ENCODE measurements at regions not wholly inside any gene's neighbourhood (a gene's known extent, or its start where the extent isn't known, plus 50 kb on each side); places are given as distances from the start of the nearest gene placed in this dataset.

GRCh38 chr7:53638517-53638916, 603.1 kb downstream of the POM121L12 start:
- H3K4me3 ChIP-seq: no peak overlapping the region
- H3K4me2 ChIP-seq: no peak overlapping the region
- H3K9me3 ChIP-seq (replicated peaks in 1 of 11): peaks cover 0 to 10% (median 0%) of the 10 kb centered on the region in 11 experiments; a peak in 3 of 22 replicates
- no peaks in the 10 kb centered on the region for H3K36me3 ChIP-seq
- no peaks in the 10 kb centered on the region for H3K4me1 ChIP-seq
- no peaks in the 10 kb centered on the region for H4K20me1 ChIP-seq
- no peak overlapping the region for H3K27ac ChIP-seq
- no peaks in the 10 kb centered on the region for H3K27me3 ChIP-seq
- no peak for TF ChIP-seq Cebpa-rat (IDR thresholded peaks at IDR 0.05)
- H3K9ac ChIP-seq: no peak overlapping the region

DNA sequence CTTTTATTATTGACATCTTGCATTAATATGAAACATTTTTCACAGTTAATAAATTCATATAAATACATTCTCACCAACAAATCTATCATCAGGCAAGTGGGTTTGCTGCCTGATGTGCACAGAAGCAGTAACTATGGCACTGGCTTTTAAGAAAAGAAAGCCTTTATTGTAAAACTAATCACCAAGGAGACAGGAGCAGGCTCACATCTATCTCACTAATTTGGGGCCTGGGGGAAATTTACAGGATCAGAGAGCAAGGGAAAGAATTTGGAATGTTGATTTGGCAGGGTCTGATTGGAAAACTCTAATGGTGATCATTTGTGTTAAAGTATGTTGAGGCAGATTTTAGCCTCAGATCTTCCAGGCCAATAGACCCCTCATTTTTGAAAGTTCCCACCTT, 605.7 kb downstream of the POM121L12 start:
- no peaks in the 10 kb centered on the region for H4K20me1 ChIP-seq
- no peak overlapping the region for H3K9ac ChIP-seq
- no peaks in the 10 kb centered on the region for H3K36me3 ChIP-seq
- H3K27me3 ChIP-seq: no peaks in the 10 kb centered on the region
- H3K9me3 ChIP-seq (replicated peaks in 1 of 11): peaks cover 0 to 10% (median 0%) of the 10 kb centered on the region in 11 experiments; a peak in 3 of 22 replicates
- H3K4me1 ChIP-seq: no peaks in the 10 kb centered on the region
- TF ChIP-seq Cebpa-rat (IDR thresholded peaks at IDR 0.05): no peak
- H3K27ac ChIP-seq: no peak overlapping the region
- no peak overlapping the region for H3K4me3 ChIP-seq
- H3K4me2 ChIP-seq: no peak overlapping the region

DNA sequence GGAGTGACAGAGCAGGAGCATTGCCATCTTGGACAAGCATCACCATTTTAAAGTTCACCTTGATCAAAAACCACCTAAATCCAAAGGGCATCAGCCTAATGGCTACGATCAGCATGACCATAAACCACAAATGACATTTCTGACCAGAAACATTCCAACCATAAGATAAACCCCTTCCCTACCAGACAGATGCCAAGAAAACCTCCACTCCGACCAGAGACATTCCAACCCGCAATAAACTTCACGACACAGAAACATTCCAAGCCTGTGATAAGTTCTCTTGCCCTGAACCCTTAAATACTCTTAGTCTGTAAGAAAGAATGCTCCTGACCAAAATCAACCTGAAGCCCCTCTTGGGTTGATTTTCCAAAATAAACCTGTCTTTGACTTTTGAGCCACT, 606.9 kb downstream of the POM121L12 start:
- Histone ChIP-seq H3K36me3 (no peaks in the 10 kb centered on the region), H3K4me1 (no peaks in the 10 kb centered on the region), H3K27me3 (no peaks in the 10 kb centered on the region), H4K20me1 (no peaks in the 10 kb centered on the region), H3K4me2 (no peak overlapping the region), H3K9me3 (replicated peaks in 1 of 11) (peaks cover 0 to 4% (median 0%) of the 10 kb centered on the region in 11 experiments; a peak in 1 of 22 replicates), H3K27ac (no peak overlapping the region), H3K4me3 (no peak overlapping the region), H3K9ac (no peak overlapping the region)
- TF ChIP-seq Cebpa-rat (IDR thresholded peaks at IDR 0.05): no peak

DNA sequence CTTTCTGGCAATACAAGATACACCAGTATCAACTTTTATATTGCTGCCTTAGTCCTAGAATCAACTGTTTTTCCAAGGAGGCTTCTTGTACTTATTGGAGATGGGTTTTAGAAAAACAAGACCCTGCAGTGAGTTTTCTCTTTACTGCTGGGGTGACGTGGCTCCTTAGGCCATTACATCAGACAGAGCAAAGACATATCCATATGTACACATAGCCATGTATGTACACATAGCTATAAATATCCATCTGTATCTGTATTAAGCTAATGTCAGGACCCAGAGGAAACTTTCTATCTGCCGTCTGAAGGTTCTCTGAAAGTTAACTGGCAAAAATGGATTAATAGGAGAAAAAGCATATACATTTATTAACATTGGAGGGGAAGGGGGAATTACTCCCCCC, 607.4 kb downstream of the POM121L12 start:
- Histone ChIP-seq H3K4me3 (no peak overlapping the region), H3K9me3 (replicated peaks in 1 of 11) (no peaks in the 10 kb centered on the region), H3K36me3 (no peaks in the 10 kb centered on the region), H3K4me2 (no peak overlapping the region), H3K4me1 (no peaks in the 10 kb centered on the region), H3K27ac (no peak overlapping the region), H4K20me1 (no peaks in the 10 kb centered on the region), H3K9ac (no peak overlapping the region), H3K27me3 (no peaks in the 10 kb centered on the region)
- no peak for TF ChIP-seq Cebpa-rat (IDR thresholded peaks at IDR 0.05)

DNA sequence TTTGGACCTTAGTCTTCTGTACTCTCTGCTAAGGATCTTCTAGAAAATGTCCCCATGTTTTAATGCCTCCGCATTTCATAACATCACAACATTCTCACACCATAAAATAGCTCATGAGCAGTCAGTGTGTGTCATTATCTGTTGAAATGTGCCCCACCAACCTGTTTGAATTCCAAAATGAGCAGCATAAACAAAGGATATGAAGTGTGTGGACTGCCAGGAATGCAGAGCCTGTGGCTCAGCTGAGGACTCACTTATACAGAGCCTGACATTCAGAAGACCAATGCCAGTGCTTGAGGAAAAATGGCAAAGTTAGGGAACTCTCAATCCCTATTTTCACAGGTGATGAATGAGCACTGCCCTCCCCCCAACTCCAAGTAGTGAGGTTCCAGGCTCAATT, 621.4 kb downstream of the POM121L12 start:
- Histone ChIP-seq H4K20me1 (no peaks in the 10 kb centered on the region), H3K36me3 (no peaks in the 10 kb centered on the region), H3K4me2 (no peak overlapping the region), H3K27me3 (no peaks in the 10 kb centered on the region), H3K4me1 (peaks cover 0 to 6% (median 0%) of the 10 kb centered on the region in 10 experiments; a peak in 4 of 20 replicates), H3K27ac (no peak overlapping the region), H3K9me3 (replicated peaks in 1 of 11) (no peaks in the 10 kb centered on the region), H3K4me3 (no peak overlapping the region), H3K9ac (no peak overlapping the region)
- TF ChIP-seq Cebpa-rat (IDR thresholded peaks at IDR 0.05): no peak

GRCh38 chr7:53657586-53657985, 622.2 kb downstream of the POM121L12 start:
- H3K9me3 ChIP-seq (replicated peaks in 1 of 11): no peaks in the 10 kb centered on the region

DNA sequence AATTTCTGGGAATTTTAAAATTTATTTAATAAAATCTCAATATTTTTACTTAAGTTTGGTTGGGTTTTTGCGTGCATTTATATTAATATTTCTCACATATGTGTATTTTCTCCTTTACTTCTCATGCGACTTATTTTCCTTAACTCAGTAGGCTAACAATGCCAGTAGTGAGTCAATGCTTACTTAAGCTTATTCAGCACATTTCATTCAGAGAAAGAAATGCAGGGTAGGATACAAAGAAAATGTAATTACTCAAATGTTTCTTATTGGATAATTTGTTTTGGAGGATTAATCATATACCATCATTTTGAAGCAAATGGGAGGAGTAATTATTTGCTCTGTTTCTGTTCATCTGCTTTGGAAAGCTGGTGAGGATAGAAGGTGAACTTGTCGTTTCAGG, 623.5 kb downstream of the POM121L12 start:
- no peak overlapping the region for H3K9ac ChIP-seq
- no peak overlapping the region for H3K4me2 ChIP-seq
- TF ChIP-seq Cebpa-rat (IDR thresholded peaks at IDR 0.05): no peak
- no peak overlapping the region for H3K27ac ChIP-seq
- no peaks in the 10 kb centered on the region for H4K20me1 ChIP-seq
- peaks cover 0 to 8% (median 0%) of the 10 kb centered on the region in 10 experiments; a peak in 4 of 20 replicates for H3K4me1 ChIP-seq
- no peaks in the 10 kb centered on the region for H3K9me3 ChIP-seq (replicated peaks in 1 of 11)
- no peaks in the 10 kb centered on the region for H3K27me3 ChIP-seq
- no peaks in the 10 kb centered on the region for H3K36me3 ChIP-seq
- H3K4me3 ChIP-seq: no peak overlapping the region

More at GRCh38 chr7:53657586-53657985, 622.2 kb downstream of the POM121L12 start:
- peaks cover 0 to 8% (median 0%) of the 10 kb centered on the region in 10 experiments; a peak in 4 of 20 replicates for H3K4me1 ChIP-seq
- no peak for TF ChIP-seq Cebpa-rat (IDR thresholded peaks at IDR 0.05)
- no peak overlapping the region for H3K4me3 ChIP-seq
- H3K27me3 ChIP-seq: no peaks in the 10 kb centered on the region
- no peak overlapping the region for H3K9ac ChIP-seq
- no peaks in the 10 kb centered on the region for H4K20me1 ChIP-seq
- H3K36me3 ChIP-seq: no peaks in the 10 kb centered on the region
- H3K27ac ChIP-seq: no peak overlapping the region
- no peak overlapping the region for H3K4me2 ChIP-seq

DNA sequence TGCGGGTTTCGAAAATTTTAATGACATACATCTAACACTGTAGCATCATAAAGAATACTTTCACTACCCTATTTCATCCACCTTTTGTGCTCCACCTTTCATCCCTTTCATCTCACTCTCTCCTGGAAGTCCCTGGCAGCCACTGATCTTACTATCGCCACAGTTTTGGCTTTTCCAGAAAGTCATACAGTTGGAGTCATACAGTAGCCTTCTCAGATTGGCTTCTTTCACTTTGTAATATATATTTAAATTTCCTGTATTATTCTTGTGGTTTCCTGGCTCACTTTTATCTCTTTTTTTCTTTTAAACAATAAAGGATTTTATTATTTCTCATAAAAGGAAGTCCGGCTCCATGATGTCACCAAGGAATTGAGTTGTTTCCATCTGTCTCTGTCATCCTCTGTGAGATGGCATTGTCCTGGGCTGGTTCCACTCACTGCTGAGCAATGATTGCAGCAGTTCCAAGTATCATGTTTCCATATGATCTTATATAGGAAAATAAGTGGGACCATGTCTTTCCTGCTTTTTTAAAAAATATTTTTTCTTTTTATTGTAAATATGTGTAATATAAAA, 626.3 kb downstream of the POM121L12 start:
- Histone ChIP-seq H3K27me3 (no peaks in the 10 kb centered on the region), H3K9ac (no peak overlapping the region), H3K4me3 (no peak overlapping the region), H4K20me1 (no peaks in the 10 kb centered on the region), H3K36me3 (no peaks in the 10 kb centered on the region), H3K9me3 (replicated peaks in 1 of 11) (no peaks in the 10 kb centered on the region), H3K27ac (no peak overlapping the region), H3K4me1 (peaks cover 0 to 8% (median 0%) of the 10 kb centered on the region in 10 experiments; a peak in 4 of 20 replicates), H3K4me2 (peak overlapping the region in 4 of 11 experiments; percentile 3 to 8 (median 4); a peak in 3 of 22 replicates)
- no peak for TF ChIP-seq Cebpa-rat (IDR thresholded peaks at IDR 0.05)

- no peak for TF ChIP-seq Cebpa-rat (IDR thresholded peaks at IDR 0.05)
- H3K4me2 ChIP-seq: no peak overlapping the region
- no peak overlapping the region for H3K9ac ChIP-seq
- no peak overlapping the region for H3K4me3 ChIP-seq
- H3K27ac ChIP-seq: no peak overlapping the region
- H4K20me1 ChIP-seq: no peaks in the 10 kb centered on the region
- peaks cover 0 to 6% (median 0%) of the 10 kb centered on the region in 10 experiments; a peak in 2 of 20 replicates for H3K4me1 ChIP-seq
- no peaks in the 10 kb centered on the region; a peak in 1 of 22 replicates for H3K9me3 ChIP-seq (replicated peaks in 1 of 11)
- no peaks in the 10 kb centered on the region for H3K36me3 ChIP-seq
- H3K27me3 ChIP-seq: no peaks in the 10 kb centered on the region
Measured at GRCh38 chr7:53672681-53673080, 637.2 kb downstream of the POM121L12 start.

GRCh38 chr7:53675835-53676234, 640.4 kb downstream of the POM121L12 start:
- Histone ChIP-seq H3K9ac (no peak overlapping the region), H3K4me3 (no peak overlapping the region), H3K4me2 (no peak overlapping the region), H3K4me1 (peaks cover 0 to 6% (median 0%) of the 10 kb centered on the region in 10 experiments; a peak in 3 of 20 replicates), H3K27ac (no peak overlapping the region), H3K27me3 (no peaks in the 10 kb centered on the region), H4K20me1 (no peaks in the 10 kb centered on the region), H3K9me3 (replicated peaks in 1 of 11) (no peaks in the 10 kb centered on the region), H3K36me3 (no peaks in the 10 kb centered on the region)
- TF ChIP-seq Cebpa-rat (IDR thresholded peaks at IDR 0.05): peak in 2 of 11 experiments; percentile 53 to 57; a peak in 4 of 22 replicates

All from BLaER1 treated with 17β-estradiol and CSF1 and Interleukin-3, amounts not matched to agents 10 nM and 100 nM (cell line).